ENCODE measurements at regions not wholly inside any gene's neighbourhood (a gene's known extent, or its start where the extent isn't known, plus 50 kb on each side); places are given as distances from the start of the nearest gene placed in this dataset.

DNA sequence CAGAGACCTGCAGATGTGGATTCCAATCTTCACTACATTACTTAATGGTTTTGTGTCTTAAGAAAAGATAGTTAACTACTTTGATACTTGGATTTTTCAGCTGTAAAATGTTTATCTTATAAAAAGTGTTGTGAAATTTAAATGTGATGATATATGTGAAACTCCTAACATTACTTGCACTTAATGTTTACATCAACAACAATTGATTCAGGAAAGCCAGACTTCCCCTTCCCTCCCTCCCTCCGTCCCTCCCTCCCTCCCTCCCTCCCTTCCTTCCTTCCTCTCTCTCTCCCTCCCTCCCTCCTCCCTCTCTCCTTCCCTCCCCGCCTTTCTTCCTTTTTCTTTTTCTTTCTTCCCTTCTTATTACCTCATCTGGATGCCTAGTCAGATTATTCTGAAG, 773.9 kb upstream of the FAM98A start:
- no peaks in the 10 kb centered on the region for H3K4me1 ChIP-seq (ENCODE audit: control insufficient read depth, insufficient read depth, low read length)
- CTCF ChIA-PET = no interaction called here
- no peaks in the 10 kb centered on the region for H3K36me3 ChIP-seq (ENCODE audit: control insufficient read depth in 2 of 2, insufficient read depth in 1 of 2, low read length in 2 of 2)
- no peaks in the 10 kb centered on the region for H3K9me3 ChIP-seq (ENCODE audit: control insufficient read depth, insufficient read depth, low read depth, low read length)
- TF ChIP-seq ZNF639 (tag by site-specific recombination; IDR thresholded peaks at IDR 0.05) (no peak), ZNF394 (tag by site-specific recombination; IDR thresholded peaks at IDR 0.05; ENCODE audit: borderline replicate concordance) (no peak)
- no peak overlapping the region for H3K27ac ChIP-seq (ENCODE audit: extremely low read depth, low read depth, low read length)
- POLR2A ChIA-PET = no interaction called here
- H3K4me3 ChIP-seq (ENCODE audit: low read depth, low read length) = no peak overlapping the region

- CTCF ChIA-PET = no interaction called here
- POLR2A ChIA-PET = no interaction called here
- Histone ChIP-seq H3K4me3 (ENCODE audit: low read depth, low read length) (no peak overlapping the region), H3K36me3 (ENCODE audit: control insufficient read depth in 2 of 2, insufficient read depth in 1 of 2, low read length in 2 of 2) (no peaks in the 10 kb centered on the region), H3K27ac (ENCODE audit: extremely low read depth, low read depth, low read length) (no peak overlapping the region), H3K9me3 (ENCODE audit: control insufficient read depth, insufficient read depth, low read depth, low read length) (no peaks in the 10 kb centered on the region), H3K4me1 (ENCODE audit: control insufficient read depth, insufficient read depth, low read length) (no peaks in the 10 kb centered on the region)
- no peak for TF ChIP-seq ZNF621 (tag by site-specific recombination; IDR thresholded peaks at IDR 0.05)
- no peak for TF ChIP-seq PRDM4 (tag by site-specific recombination; IDR thresholded peaks at IDR 0.05)
- TF ChIP-seq ZNF175 (tag by site-specific recombination; IDR thresholded peaks at IDR 0.05) = no peak
- TF ChIP-seq ZNF544 (tag by site-specific recombination; IDR thresholded peaks at IDR 0.05) = no peak
- TF ChIP-seq ZBTB8A (tag by site-specific recombination; IDR thresholded peaks at IDR 0.05) = no peak
- TF ChIP-seq ZNF140 (tag by site-specific recombination; IDR thresholded peaks at IDR 0.05) = no peak
- TF ChIP-seq, protein P1, sequence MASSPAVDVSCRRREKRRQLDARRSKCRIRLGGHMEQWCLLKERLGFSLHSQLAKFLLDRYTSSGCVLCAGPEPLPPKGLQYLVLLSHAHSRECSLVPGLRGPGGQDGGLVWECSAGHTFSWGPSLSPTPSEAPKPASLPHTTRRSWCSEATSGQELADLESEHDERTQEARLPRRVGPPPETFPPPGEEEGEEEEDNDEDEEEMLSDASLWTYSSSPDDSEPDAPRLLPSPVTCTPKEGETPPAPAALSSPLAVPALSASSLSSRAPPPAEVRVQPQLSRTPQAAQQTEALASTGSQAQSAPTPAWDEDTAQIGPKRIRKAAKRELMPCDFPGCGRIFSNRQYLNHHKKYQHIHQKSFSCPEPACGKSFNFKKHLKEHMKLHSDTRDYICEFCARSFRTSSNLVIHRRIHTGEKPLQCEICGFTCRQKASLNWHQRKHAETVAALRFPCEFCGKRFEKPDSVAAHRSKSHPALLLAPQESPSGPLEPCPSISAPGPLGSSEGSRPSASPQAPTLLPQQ (tag by site-specific recombination; IDR thresholded peaks at IDR 0.05) = no peak
These were observed 772.6 kb upstream of the FAM98A start for GRCh38 chr2:34371711-34372110.

DNA sequence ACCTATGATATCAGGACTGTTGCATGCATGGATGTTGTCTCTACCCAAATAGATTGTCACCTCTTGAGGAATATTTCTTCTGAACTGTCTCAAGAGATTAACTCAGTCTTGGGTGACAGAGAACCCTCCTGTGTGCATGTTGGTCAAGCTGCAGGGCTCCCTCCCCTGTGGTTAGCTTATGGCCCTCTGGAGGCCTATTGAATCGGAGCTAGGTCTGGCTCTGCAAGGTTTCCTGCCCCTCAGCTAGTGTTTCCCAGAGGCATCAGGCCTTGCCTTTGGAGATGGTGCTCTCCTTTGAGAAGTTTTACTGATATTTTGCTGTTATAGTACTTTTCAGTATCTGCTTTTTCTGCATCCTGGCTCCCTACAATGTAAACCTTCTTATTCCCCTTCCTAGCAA, 769.2 kb upstream of the FAM98A start:
- no peaks in the 10 kb centered on the region for H3K36me3 ChIP-seq (ENCODE audit: control insufficient read depth in 2 of 2, insufficient read depth in 1 of 2, low read length in 2 of 2)

More for the DNA sequence above, 769.2 kb upstream of the FAM98A start:
- Histone ChIP-seq H3K4me3 (ENCODE audit: low read depth, low read length) (no peak overlapping the region), H3K27ac (ENCODE audit: extremely low read depth, low read depth, low read length) (no peak overlapping the region), H3K4me1 (ENCODE audit: control insufficient read depth, insufficient read depth, low read length) (no peaks in the 10 kb centered on the region), H3K9me3 (ENCODE audit: control insufficient read depth, insufficient read depth, low read depth, low read length) (no peaks in the 10 kb centered on the region)
- POLR2A ChIA-PET = no interaction called here
- TF ChIP-seq ZNF645 (tag by site-specific recombination; IDR thresholded peaks at IDR 0.05) = no peak
- no peak for TF ChIP-seq SP7 (tag by site-specific recombination; IDR thresholded peaks at IDR 0.05)
- TF ChIP-seq SALL2 (tag by site-specific recombination; IDR thresholded peaks at IDR 0.05; ENCODE audit: borderline replicate concordance) = no peak
- no peak for TF ChIP-seq ELK4 (IDR thresholded peaks at IDR 0.05; ENCODE audit: borderline replicate concordance, low read depth, low read length)
- no peak for TF ChIP-seq ZNF266 (tag by site-specific recombination; IDR thresholded peaks at IDR 0.05; ENCODE audit: low read depth)
- no peak for TF ChIP-seq GFI1B (tag by site-specific recombination; IDR thresholded peaks at IDR 0.05)
- TF ChIP-seq ZNF146 (tag by site-specific recombination; IDR thresholded peaks at IDR 0.05) = no peak
- CTCF ChIA-PET = interaction anchor here (1.0 kb wide), 1 partner anchor 30 kb away, joined by 3 read pairs; no protein-coding TSS in a partner anchor

All from HEK293 (cell line).